H1 (cell line): ENCODE measurements at regions not wholly inside any gene's neighbourhood (a gene's known extent, or its start where the extent isn't known, plus 50 kb on each side); places are given as distances from the start of the nearest gene placed in this dataset.

Experiments used
- CTCF ChIP-seq, 3 experiments: IDR thresholded peaks; 1 replicate in 2 of 3; 2 replicates in 1 of 3; pipeline versions ENCODE4 v1.5.1 to v1.6.1; 2011; ENCODE audit warnings: low read length in 3 of 3, mild to moderate bottlenecking in 3 of 3, inconsistent platforms in 2 of 3, low read depth in 1 of 3, moderate library complexity in 1 of 3; ENCODE audit not compliant: insufficient read depth in 1 of 3; ENCODE audit errors: control extremely low read depth in 1 of 3
- EGR1 ChIP-seq: IDR thresholded peaks from 2 replicates; pipeline ENCODE4 v1.6.1; 2011; ENCODE audit warnings: low read depth, low read length, borderline replicate concordance
- NANOG ChIP-seq: IDR thresholded peaks from 2 replicates; pipeline ENCODE4 v1.6.1; 2011; ENCODE audit warnings: low read length, low read depth, mild to moderate bottlenecking, inconsistent platforms; ENCODE audit not compliant: insufficient read depth, poor library complexity, severe bottlenecking
- TBP ChIP-seq: IDR thresholded peaks from 2 replicates; pipeline ENCODE4 v1.6.1; 2011; ENCODE audit warnings: low read depth, low read length, improper control_type of control experiment

GRCh38 chr2:186017278-186017677 is 278.7 kb downstream of the FSIP2 start (continued):
- no peak for TF ChIP-seq CTCF (IDR thresholded peaks at IDR 0.05; ENCODE audit: control extremely low read depth in 1 of 3, insufficient read depth in 1 of 3, low read depth in 1 of 3, low read length in 3 of 3)
- no peak for TF ChIP-seq TBP
- TF ChIP-seq NANOG = no peak
- TF ChIP-seq EGR1 = no peak
